B cell (primary cell): ENCODE measurements at regions not wholly inside any gene's neighbourhood (a gene's known extent, or its start where the extent isn't known, plus 50 kb on each side); places are given as distances from the start of the nearest gene placed in this dataset. TPM values are rescaled to one million over a fixed set of nuclear protein-coding genes. Genes with fewer than 3 reads are reported as not detected.

ENCODE experiments used
- ATAC-seq: fragments of 200-7000 bp; cut with Tn5 transposase; one replicate; pipeline ENCODE4 v1.10.0; 2021; ENCODE audit warnings: low read depth, mild to moderate bottlenecking, moderate number of reproducible peaks, moderate library complexity
- CTCF ChIA-PET: fragments of 350-600 bp; sonication (Branson Sonifier 250); formaldehyde crosslinking; loops from one replicate; lab custom pipeline; 2021; ENCODE audit warnings: antibody characterized with exemption, inconsistent platforms; lab: Charles Lee
- POLR2A ChIA-PET: fragments of 350-600 bp; sonication (Branson Sonifier 250); formaldehyde crosslinking; loops from one replicate; lab custom pipeline; 2021; ENCODE audit warnings: antibody characterized with exemption; lab: Charles Lee
- DNase-seq: peaks from one replicate; pipeline ENCODE4 v3.0.0; 2013
- H2AFZ ChIP-seq: 2 replicates; pipeline ENCODE4 v1.6.1; 2012; ENCODE audit warnings: mild to moderate bottlenecking, low read depth, low read length; ENCODE audit not compliant: insufficient read depth, poor library complexity, severe bottlenecking
- H3K27ac ChIP-seq, 2 donors: 1 replicate in 1 of 2; 2 replicates in 1 of 2; pipeline ENCODE4 v1.5.1; 2012 to 2013; ENCODE audit warnings: low read length in 2 of 2, mild to moderate bottlenecking in 2 of 2, moderate library complexity in 1 of 2
- H3K27me3 ChIP-seq, 4 experiments: fragments of 200-600 bp in 1 of 4; sonication (generic) in 1 of 4; replicated peaks in 1 of 4; 1 replicate in 2 of 4; 2 replicates in 2 of 4; pipeline versions ENCODE4 v1.6.1 to v1.7.0; 2013 to 2016; ENCODE audit warnings: low read length in 3 of 4, mild to moderate bottlenecking in 2 of 4, mixed read lengths in 1 of 4, moderate library complexity in 1 of 4; ENCODE audit not compliant: insufficient read depth in 4 of 4, control insufficient read depth in 3 of 4; ENCODE audit errors: control extremely low read depth in 1 of 4
- H3K36me3 ChIP-seq, 2 experiments: replicated peaks in 1 of 2; 1 replicate in 1 of 2; 2 replicates in 1 of 2; pipeline versions ENCODE4 v1.6.1 to v1.7.1; 2013; ENCODE audit warnings: low read length in 1 of 2; ENCODE audit not compliant: insufficient read depth in 2 of 2, control insufficient read depth in 1 of 2; ENCODE audit errors: control extremely low read depth in 1 of 2, extremely low read depth in 1 of 2
- H3K4me1 ChIP-seq, 2 donors: fragments of 200-600 bp in 1 of 2; sonication (generic) in 1 of 2; 1 replicate in 1 of 2; 2 replicates in 1 of 2; pipeline versions ENCODE4 v1.5.1 to v1.6.1; 2013 to 2017; ENCODE audit warnings: low read length in 2 of 2; ENCODE audit not compliant: control insufficient read depth in 2 of 2, insufficient read depth in 2 of 2
- H3K4me2 ChIP-seq: replicated peaks from 2 replicates; pipeline ENCODE3; 2012; ENCODE audit warnings: mild to moderate bottlenecking, low read depth, low read length; ENCODE audit not compliant: poor library complexity, severe bottlenecking
- H3K4me3 ChIP-seq, 5 experiments: fragments of 200-600 bp in 1 of 5; sonication (generic) in 1 of 5; 1 replicate in 3 of 5; 2 replicates in 2 of 5; pipeline versions ENCODE4 v1.5.1 to v1.7.0; 2011 to 2016; ENCODE audit warnings: low read length in 4 of 5, mild to moderate bottlenecking in 4 of 5, low read depth in 2 of 5, control low read depth in 1 of 5, moderate library complexity in 1 of 5; ENCODE audit not compliant: insufficient read depth in 1 of 5; ENCODE audit errors: control extremely low read depth in 1 of 5, extremely low read depth in 1 of 5
- H3K79me2 ChIP-seq: fragments of 200-600 bp; sonication (generic); one replicate; pipeline ENCODE4 v1.6.0; 2016; ENCODE audit warnings: low read length; ENCODE audit not compliant: control insufficient read depth, insufficient read depth
- H3K9ac ChIP-seq: fragments of 200-600 bp; sonication (generic); 2 replicates; pipeline ENCODE4 v1.6.1; 2017; ENCODE audit warnings: mild to moderate bottlenecking, low read length, moderate library complexity
- H3K9me3 ChIP-seq, 3 donors: one replicate each; pipeline versions ENCODE4 v1.6.1 to v1.7.1; 2013; ENCODE audit warnings: low read length in 2 of 3; ENCODE audit not compliant: control insufficient read depth in 2 of 3, insufficient read depth in 1 of 3; ENCODE audit errors: control extremely low read depth in 1 of 3
- H4K20me1 ChIP-seq: 2 replicates; pipeline ENCODE4 v1.6.0; 2012; ENCODE audit warnings: mild to moderate bottlenecking, low read length; ENCODE audit not compliant: insufficient read depth, control insufficient read depth, poor library complexity, severe bottlenecking
- H3K27ac Mint-ChIP-seq: one replicate; pipeline ENCODE4 v1.8.0; 2021; ENCODE audit warnings: mixed read lengths
- H3K27me3 Mint-ChIP-seq: one replicate; pipeline ENCODE4 v1.8.0; 2021; ENCODE audit warnings: mixed read lengths
- H3K4me1 Mint-ChIP-seq: one replicate; pipeline ENCODE4 v1.8.0; 2021; ENCODE audit warnings: mixed read lengths
- H3K4me3 Mint-ChIP-seq: one replicate; pipeline ENCODE4 v1.8.0; 2021; ENCODE audit warnings: mixed read lengths
- H3K9me3 Mint-ChIP-seq: one replicate; pipeline ENCODE4 v1.8.0; 2022; ENCODE audit warnings: mixed read lengths; ENCODE audit not compliant: insufficient read depth
- CTCF ChIP-seq: fragments of 200-600 bp; IDR thresholded peaks from one replicate; pipeline ENCODE4 v1.8.0; 2022; ENCODE audit warnings: antibody characterized with exemption, mild to moderate bottlenecking
- WGBS: methylation state at CpG from one replicate; pipeline ENCODE4 v1.1.5; 2013; ENCODE audit warnings: missing lambda C conversion rate; ENCODE audit not compliant: insufficient coverage; 5-methylcytosine and 5-hydroxymethylcytosine counted together
- intact Hi-C: fragments of 100-400 bp; cut with micrococcal nuclease; formaldehyde crosslinking; loops from one replicate; pipeline ENCODE4 v1.10.0; 2022
- small RNA-seq: library from RNA; depleted of rRNA; stranded (forward); fragments of <200 nt; gene quantifications from one replicate; pipeline ENCODE3, GENCODE V24; 2012; ENCODE audit warnings: low replicate concordance, low read depth; ENCODE audit not compliant: insufficient read length

GRCh38 chr13:31686670-31687425, 52.5 kb upstream of the RXFP2 start:
- H3K4me1 Mint-ChIP-seq = no peaks in the 10 kb centered on the region
- Histone ChIP-seq H3K4me3 (no peak overlapping the region), H3K9ac (no peak overlapping the region), H3K27ac (no peak overlapping the region), H4K20me1 (no peaks in the 10 kb centered on the region), H2AFZ (no peak overlapping the region), H3K27me3 (no peaks in the 10 kb centered on the region), H3K79me2 (no peaks in the 10 kb centered on the region), H3K4me2 (no peak overlapping the region), H3K36me3 (no peaks in the 10 kb centered on the region), H3K9me3 (peaks cover 0 to 6% (median 0%) of the 10 kb centered on the region in 3 donors), H3K4me1 (no peaks in the 10 kb centered on the region)
- peaks cover 2% of the 10 kb centered on the region for H3K9me3 Mint-ChIP-seq
- intact Hi-C loops = no loop called here
- POLR2A ChIA-PET = no interaction called here
- WGBS = 67% methylated on average over 1 of the region's 4 CpGs
- H3K4me3 Mint-ChIP-seq = no peak overlapping the region
- H3K27me3 Mint-ChIP-seq = peaks cover 7% of the 10 kb centered on the region
- no peak for TF ChIP-seq CTCF
- H3K27ac Mint-ChIP-seq = no peak overlapping the region
- no peak for ATAC-seq
- CTCF ChIA-PET = no interaction called here
- no peak for DNase-seq

Small RNA genes lying in the stretch of these regions (small RNA-seq; reads per million reads assigned to genes)
- not detected for gene AL161616.1
